ENCODE measurements at regions not wholly inside any gene's neighbourhood (a gene's known extent, or its start where the extent isn't known, plus 50 kb on each side); places are given as distances from the start of the nearest gene placed in this dataset.

DNA sequence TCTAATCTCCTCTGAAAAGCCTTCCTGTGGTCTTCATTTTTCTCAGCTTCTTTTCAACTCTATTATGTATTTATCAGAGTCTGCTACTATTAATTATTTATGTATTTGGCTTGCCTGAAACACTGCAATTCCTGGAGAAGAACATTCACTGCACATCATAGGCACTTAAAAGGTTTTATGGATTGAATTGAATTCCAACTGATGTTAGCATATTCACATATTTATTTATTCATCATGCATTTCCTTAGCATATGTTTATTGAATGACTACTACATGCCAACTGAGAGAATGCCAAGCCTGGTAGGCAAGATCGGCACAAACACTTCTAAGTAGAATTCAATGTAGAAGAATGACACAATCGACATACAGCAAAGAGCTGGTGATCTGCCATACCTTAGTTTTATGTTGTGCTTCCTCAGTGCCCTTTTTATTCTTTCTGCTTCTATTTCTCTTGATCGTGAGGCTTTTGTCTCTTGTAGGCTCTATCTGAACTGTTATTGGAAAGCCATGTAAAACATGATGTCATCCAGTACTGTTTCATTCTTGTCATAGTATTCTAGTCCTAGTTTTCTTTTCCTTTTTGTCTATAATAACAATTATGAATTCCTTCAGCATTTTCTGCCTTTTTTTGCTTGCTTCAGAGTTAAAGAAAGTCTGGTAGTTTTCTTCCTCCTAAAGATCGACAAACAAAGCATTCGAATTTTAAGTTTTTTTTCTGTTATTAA, 454.2 kb downstream of the TLE4 start:
- 67% methylated on average over 5 of the region's 5 CpGs for WGBS, 2 donors
- no peak for DNase-seq (ENCODE audit: low spot score in 2 of 2)
- H3K4me3 ChIP-seq (ENCODE audit: low read depth, poor library complexity, severe bottlenecking) = no peak overlapping the region
- intact Hi-C loops (cut with DNase I; ENCODE audit: low total_unique reads) = no loop called here
- TF ChIP-seq POLR2A (IDR thresholded peaks at IDR 0.05) (no peak), CTCF (IDR thresholded peaks at IDR 0.05) (no peak)

GRCh38 chr9:80025131-80025530, 453.4 kb downstream of the TLE4 start:
- intact Hi-C loops (cut with DNase I; ENCODE audit: low total_unique reads) = no loop called here
- TF ChIP-seq CTCF (IDR thresholded peaks at IDR 0.05) (no peak), POLR2A (IDR thresholded peaks at IDR 0.05) (no peak)
- DNase-seq (ENCODE audit: low spot score in 2 of 2) = no peak
- no peak overlapping the region for H3K4me3 ChIP-seq (ENCODE audit: low read depth, poor library complexity, severe bottlenecking)
- WGBS, 2 donors = 41 to 71% methylated on average over 1 of the region's 1 CpG

GRCh38 chr9:80020530-80020929, 448.8 kb downstream of the TLE4 start:
- TF ChIP-seq CTCF (IDR thresholded peaks at IDR 0.05) = no peak
- no peak for TF ChIP-seq POLR2A (IDR thresholded peaks at IDR 0.05)
- H3K4me3 ChIP-seq (ENCODE audit: low read depth, poor library complexity, severe bottlenecking) = no peak overlapping the region
- DNase-seq (ENCODE audit: low spot score in 2 of 2) = no peak
- intact Hi-C loops (cut with DNase I; ENCODE audit: low total_unique reads) = no loop called here

DNA sequence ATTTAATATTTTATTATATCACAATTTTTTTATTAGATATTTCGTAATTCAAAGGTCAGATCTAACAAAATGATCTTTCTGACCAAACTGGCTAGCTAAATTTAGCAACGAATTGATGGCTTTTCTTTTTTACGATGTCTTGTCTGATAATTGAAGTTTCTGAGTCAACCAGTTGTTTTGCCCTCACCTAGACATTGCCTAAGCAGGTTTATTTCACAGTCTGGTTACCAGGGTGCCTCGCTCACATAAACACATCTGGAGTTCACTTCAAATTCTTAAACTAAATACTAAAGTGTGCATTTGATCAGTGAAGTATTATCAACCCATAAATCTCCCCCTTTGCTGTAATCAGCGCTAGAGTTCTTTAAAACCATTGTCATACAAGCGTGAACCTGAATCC, 448.3 kb downstream of the TLE4 start:
- intact Hi-C loops (cut with DNase I; ENCODE audit: low total_unique reads) = no loop called here
- WGBS, 2 donors = 64 to 65% methylated on average over 6 of the region's 6 CpGs
- TF ChIP-seq CTCF (IDR thresholded peaks at IDR 0.05) (no peak), POLR2A (IDR thresholded peaks at IDR 0.05) (no peak)
- no peak overlapping the region for H3K4me3 ChIP-seq (ENCODE audit: low read depth, poor library complexity, severe bottlenecking)
- no peak for DNase-seq (ENCODE audit: low spot score in 2 of 2)

- intact Hi-C loops (cut with DNase I; ENCODE audit: low total_unique reads) = no loop called here
- DNase-seq (ENCODE audit: low spot score in 2 of 2) = no peak
- no peak for TF ChIP-seq CTCF (IDR thresholded peaks at IDR 0.05)
- TF ChIP-seq POLR2A (IDR thresholded peaks at IDR 0.05) = no peak
- no peak overlapping the region for H3K4me3 ChIP-seq (ENCODE audit: low read depth, poor library complexity, severe bottlenecking)
- 84 to 85% methylated on average over 1 of the region's 1 CpG for WGBS, 2 donors
Measured at GRCh38 chr9:80013891-80014290, 442.1 kb downstream of the TLE4 start.
